GM19395 (cell line): ENCODE measurements at regions not wholly inside any gene's neighbourhood (a gene's known extent, or its start where the extent isn't known, plus 50 kb on each side); places are given as distances from the start of the nearest gene placed in this dataset.
"Not testable (repeated sequence)": the region's sequence is repeated elsewhere in the genome, so short reads cannot be mapped to it uniquely, and the experiment has no call there.

Experiments
- ATAC-seq: cut with Tn5 transposase; IDR thresholded peaks from one replicate; pipeline ENCODE4 v1.9.1; 2021; ENCODE audit warnings: mild to moderate bottlenecking, moderate library complexity; ENCODE audit not compliant: unreplicated experiment

DNA sequence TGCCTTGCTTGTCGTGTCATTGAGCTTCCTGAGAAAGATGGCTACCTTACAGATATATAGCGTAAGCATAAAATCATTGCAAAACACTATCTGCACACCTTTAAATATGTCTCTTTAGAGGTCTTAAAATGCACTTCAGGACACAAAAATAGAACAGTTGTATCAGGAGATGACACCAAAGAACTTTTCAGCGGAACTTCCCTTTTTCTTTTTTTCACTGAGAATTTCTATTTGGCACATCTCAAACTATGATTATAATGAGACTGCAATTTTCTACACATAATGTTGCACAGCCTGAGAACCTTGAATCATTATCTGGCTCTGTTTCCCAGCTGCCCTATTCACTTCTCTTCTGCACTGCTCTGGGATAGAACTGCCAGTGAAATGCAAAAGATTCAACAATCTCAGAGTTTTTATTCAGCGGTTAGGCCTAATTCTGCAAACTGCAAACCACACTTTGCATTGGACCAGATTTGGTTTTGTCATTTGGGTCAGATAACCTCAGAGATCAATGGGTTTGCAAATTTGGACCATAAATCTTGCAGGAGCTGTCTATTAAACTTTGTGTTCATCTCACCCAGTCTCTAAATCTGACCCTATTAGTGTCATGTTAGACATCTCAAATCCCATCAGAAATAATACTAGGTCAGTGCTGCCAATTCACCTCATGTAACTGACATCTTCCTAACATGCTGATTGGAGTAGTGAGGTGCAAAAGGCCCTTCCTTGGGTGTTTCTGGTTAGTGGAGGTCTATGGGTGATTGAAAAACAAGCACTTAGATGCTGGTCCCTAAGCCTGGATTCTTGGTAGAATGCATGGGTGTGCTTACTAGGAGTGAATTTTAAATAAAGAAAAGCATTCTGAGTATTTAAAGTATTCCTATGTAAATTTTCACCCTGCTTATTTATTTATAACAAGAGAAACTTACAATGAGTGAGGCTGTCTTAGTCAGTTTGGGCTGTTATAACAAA, 382.7 kb downstream of the UTRN start:
- ATAC-seq = no peak

- ATAC-seq = not testable (repeated sequence)
Observed at GRCh38 chr6:144670259-144670658, 385.1 kb downstream of the UTRN start.

GRCh38 chr6:144673807-144674206, 388.7 kb downstream of the UTRN start:
- ATAC-seq = no peak

DNA sequence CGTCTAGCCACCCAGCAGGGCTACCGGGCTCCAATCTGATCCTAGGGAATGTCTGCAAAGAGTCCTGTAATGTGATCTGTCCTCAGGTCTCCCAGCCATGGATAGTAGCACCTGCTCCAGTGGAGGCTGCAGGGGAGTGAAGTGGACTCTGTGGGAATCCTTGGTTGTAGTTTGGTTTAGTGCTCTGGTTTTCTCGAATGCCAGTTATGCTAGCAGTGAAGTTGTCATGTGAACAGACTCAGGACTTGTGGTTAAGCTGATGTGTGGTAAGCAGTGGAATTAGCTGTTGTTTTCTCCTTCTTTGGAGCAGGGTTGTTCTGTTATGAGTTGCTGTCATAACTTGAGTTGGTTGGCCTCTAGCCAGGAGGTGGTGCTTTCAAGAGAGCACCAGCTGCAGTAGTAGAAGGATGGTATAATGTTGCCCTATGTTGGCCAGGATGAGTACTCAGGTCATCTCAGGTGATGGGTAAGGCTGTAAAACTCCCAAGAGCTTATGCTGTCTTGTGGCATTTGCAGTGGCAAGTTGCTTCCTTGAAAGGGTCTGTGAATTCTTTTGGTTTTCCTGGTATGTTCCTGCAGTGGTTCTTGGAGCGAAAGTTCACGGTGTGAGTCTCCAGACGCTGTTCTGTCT, 390.2 kb downstream of the UTRN start:
- no peak for ATAC-seq

GRCh38 chr6:144676310-144676709, 391.2 kb downstream of the UTRN start:
- ATAC-seq = not testable (repeated sequence)

GRCh38 chr6:144677263-144677662, 392.1 kb downstream of the UTRN start:
- ATAC-seq = not testable (repeated sequence)

DNA sequence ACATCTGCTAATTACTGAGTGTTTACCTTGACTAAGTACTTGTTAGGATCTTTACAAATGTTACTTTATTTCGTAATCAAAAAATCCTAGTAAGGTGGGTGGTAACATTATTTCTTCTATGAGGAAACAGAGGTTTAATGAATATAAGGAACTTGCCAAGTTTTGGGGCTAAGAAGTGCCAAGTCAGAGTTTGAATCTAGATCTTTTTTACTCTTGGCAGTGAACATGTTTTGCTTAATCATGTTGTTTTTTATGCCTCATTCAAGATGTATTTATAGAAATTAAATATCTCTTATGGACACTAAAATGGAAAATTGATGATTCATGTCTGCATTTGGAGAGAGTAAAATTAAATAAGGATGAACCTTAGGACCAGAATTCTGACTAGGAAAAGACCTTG, 393.7 kb downstream of the UTRN start:
- ATAC-seq = no peak

DNA sequence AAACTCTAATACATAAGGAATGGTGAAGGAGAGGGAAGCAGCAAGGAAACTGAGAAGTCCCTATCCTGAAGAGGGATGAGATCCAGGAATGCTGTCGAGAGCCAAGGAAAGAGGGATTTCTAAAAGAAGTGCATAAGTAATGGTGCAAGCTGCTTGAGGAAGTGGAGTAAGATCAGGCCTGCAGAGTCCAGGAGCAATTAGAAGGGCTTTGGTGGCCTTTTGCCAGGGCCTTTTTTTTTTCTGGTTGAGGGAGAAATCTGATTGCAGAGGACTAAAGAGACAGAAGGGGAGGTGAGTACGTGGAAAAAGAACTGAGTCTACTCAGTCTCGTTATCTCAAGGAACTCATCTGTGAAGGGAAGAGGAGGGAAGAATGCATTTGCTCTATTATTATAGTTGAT, 396.2 kb downstream of the UTRN start:
- ATAC-seq = no peak

GRCh38 chr6:144683216-144684070, 398.3 kb downstream of the UTRN start:
- ATAC-seq = no peak

- no peak for ATAC-seq
Observed at GRCh38 chr6:144688713-144689112, 403.6 kb downstream of the UTRN start.

DNA sequence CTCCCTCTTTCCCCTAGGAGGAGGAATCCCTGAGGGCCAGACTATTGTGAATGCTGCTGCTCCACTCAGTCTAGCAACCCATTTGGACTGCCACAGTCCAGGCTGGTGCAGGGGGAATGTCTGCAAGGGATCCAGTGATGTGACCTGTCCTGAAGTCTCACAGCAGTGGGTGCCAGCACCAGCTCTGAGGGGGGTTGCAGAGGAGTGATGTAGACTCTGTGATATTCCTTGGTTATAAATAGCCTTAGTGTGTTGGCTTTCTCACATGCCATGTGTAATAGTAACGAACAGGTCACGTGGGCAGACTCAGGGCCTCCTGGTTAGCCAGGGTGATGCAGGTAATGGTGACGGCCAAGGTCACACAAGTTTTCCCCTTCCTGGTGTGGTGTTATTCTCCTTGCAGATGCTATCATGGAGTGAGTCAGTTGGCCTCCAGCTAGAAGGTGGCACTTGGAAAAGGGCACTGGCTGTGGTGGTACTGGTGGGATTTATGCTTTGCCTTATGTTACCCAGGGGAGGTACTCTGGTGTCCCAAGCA, 404.4 kb downstream of the UTRN start:
- no peak for ATAC-seq

DNA sequence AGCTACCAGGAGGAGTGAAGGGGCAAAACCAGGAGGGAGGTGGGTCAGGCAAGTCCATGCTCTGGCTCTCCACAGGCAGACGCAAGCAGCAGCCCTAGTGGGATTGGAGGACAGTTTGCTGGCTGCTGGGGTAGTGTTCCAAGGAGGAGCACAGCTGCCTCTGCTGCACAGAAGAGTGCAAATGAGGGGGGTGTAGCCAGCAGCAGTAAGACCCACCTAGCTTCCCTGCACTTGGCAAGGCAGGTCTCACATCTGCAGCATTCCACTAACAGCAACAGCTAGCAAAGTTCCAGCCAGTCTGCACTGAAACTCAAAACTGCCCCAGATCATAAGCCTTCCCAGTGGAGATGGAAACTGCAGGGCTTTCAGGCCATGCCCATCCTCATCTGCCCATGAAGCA, 405.0 kb downstream of the UTRN start:
- ATAC-seq = no peak

GRCh38 chr6:144690666-144691065, 405.5 kb downstream of the UTRN start:
- no peak for ATAC-seq

- ATAC-seq = not testable (repeated sequence)
Observed at GRCh38 chr6:144692050-144692449, 406.9 kb downstream of the UTRN start.

DNA sequence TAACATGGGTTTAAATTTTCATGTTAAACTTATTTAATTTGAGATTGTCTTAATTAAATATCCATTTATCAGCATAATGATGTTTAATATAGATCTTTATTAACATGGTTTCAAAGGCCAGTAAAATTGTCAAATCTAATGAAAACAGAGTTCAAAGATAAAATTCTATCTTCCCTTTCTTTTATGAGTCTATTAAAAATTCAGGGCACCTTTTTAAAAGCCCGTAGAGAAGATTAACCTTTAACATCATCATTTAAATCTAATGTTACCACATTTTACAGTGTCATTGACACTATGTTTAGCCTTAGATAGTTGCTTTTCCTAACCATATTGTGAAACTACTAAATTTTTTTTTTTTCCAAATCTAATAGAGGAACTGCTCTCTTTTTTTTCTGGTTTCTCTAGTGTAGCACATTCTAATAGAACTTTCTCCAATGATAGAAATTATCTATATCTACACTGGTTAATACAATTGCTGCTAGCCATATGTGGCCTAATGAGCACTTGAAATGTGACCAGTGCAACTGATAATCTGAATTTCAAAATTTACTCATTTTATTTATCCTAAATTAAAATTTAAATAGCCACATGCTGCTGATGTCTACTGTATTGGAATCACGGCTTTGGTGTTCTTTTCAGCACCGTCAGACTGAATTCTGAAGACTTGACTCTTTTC, 410.9 kb downstream of the UTRN start:
- ATAC-seq = no peak

GRCh38 chr6:144696610-144697368, 411.7 kb downstream of the UTRN start:
- no peak for ATAC-seq

DNA sequence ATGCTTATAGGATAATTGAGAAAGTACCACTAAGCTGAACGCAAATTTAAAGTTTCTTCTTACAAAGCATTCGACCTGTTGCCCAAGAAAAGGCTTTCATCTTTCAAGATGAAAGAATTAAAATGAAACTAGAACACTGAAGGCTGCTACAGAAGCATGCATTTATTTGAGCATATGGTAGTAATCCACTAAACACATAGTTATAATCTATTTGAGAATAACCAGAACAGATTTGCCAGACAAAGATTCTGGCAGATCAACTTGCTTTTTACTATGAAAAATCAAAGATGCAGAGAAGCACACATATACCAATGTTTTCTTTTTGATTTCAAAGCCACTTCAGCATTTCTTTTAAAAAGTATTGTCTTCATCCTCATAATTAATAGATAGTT, 412.2 kb downstream of the UTRN start:
- no peak for ATAC-seq

DNA sequence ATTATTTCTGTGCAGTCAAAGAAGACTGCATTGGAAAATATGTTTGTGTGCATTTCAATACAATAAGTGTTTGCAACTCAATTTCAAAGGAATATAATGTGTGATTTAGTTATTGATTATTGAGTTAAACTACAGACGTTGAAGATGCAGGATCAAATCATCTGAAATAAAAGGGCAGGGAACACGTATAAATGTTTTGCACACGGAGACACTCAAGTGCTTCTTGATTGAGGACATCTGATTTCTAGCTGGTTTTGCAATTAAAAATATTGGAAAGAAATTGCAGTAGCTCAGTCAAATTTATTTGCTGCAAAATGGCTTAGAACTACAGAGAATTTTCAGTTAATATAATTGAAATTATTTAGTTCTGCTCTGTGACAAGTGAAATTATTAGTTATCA, 412.7 kb downstream of the UTRN start:
- ATAC-seq = no peak

DNA sequence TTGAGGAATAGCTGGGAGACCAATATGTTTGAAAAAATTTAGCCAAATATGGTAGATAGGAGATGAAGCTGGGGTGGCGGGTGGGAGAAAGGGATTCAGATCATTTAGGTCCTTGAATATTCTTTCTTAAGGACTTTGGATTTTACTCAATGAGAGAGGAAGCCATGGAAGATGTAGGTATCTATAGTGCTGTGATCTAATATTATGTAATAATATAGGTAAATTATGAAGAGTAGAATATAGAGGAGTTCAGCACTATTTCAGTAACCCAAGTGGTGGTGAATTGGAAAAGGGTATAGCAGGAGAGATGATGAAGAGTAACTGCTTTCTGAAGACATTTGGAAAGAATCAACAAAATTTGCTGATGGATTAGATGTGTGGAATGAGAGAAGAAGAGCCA, 417.6 kb downstream of the UTRN start:
- ATAC-seq = no peak

GRCh38 chr6:144710207-144710606, 425.1 kb downstream of the UTRN start:
- no peak for ATAC-seq
